SK-N-SH (cell line): ENCODE measurements at regions not wholly inside any gene's neighbourhood (a gene's known extent, or its start where the extent isn't known, plus 50 kb on each side); places are given as distances from the start of the nearest gene placed in this dataset.

Source experiments
- CTCF ChIA-PET: fragments of 300-600, 350-600 bp; formaldehyde crosslinking; extraction: SDS; loops from one replicate; lab custom pipeline; 2021; lab: Yijun Ruan, JAX
- POLR2A ChIA-PET: fragments of 350-600 bp; sonication (Branson Sonifier 250); formaldehyde crosslinking; extraction: SDS; loops from one replicate; lab custom pipeline; 2020; ENCODE audit warnings: antibody characterized with exemption, inconsistent platforms; lab: Yijun Ruan, JAX
- DNase-seq: peaks from one replicate; pipeline ENCODE4 v3.0.0; 2012
- H2AFZ ChIP-seq: fragments of 200-600 bp; sonication (generic); 2 replicates; pipeline ENCODE4 v1.8.1; 2016; ENCODE audit warnings: antibody characterized with exemption, mild to moderate bottlenecking, low read depth
- H3F3A ChIP-seq: fragments of 200-600 bp; sonication (generic); replicated peaks from 2 replicates; pipeline ENCODE3; 2016; ENCODE audit warnings: antibody characterized with exemption, mild to moderate bottlenecking; ENCODE audit not compliant: insufficient read depth
- H3K27ac ChIP-seq, 2 experiments: fragments of 200-500 bp in 1 of 2; fragments of 200-600 bp in 1 of 2; sonication (Bioruptor generic) in 1 of 2; sonication (generic), shearing (Covaris generic) in 1 of 2; 2 replicates each; pipeline versions ENCODE4 v1.5.1 to v1.6.1; 2014 to 2016; ENCODE audit warnings: low read depth in 2 of 2, inconsistent platforms in 1 of 2, low read length in 1 of 2, mild to moderate bottlenecking in 1 of 2, mixed read lengths in 1 of 2
- H3K27me3 ChIP-seq: fragments of 200-600 bp; sonication (generic), shearing (Covaris generic); 2 replicates; pipeline ENCODE4 v1.6.1; 2016; ENCODE audit warnings: mixed run types; ENCODE audit not compliant: insufficient read depth
- H3K36me3 ChIP-seq, 2 experiments: fragments of 200-500 bp in 1 of 2; fragments of 200-600 bp in 1 of 2; sonication (Bioruptor generic) in 1 of 2; sonication (generic) in 1 of 2; replicated peaks in 1 of 2; 2 replicates each; pipeline versions ENCODE3 to v1.5.1; 2014 to 2016; ENCODE audit warnings: low read length in 1 of 2, mild to moderate bottlenecking in 1 of 2; ENCODE audit not compliant: insufficient read depth in 2 of 2, control insufficient read depth in 1 of 2
- H3K4me1 ChIP-seq, 2 experiments: fragments of 200-500 bp in 1 of 2; fragments of 200-600 bp in 1 of 2; sonication (Bioruptor generic) in 1 of 2; sonication (generic), shearing (Covaris generic) in 1 of 2; 2 replicates each; pipeline versions ENCODE4 v1.5.1 to v1.6.1; 2014 to 2016; ENCODE audit warnings: low read depth in 1 of 2, low read length in 1 of 2, mixed run types in 1 of 2; ENCODE audit not compliant: insufficient read depth in 2 of 2, control insufficient read depth in 1 of 2
- H3K4me2 ChIP-seq: fragments of 200-600 bp; sonication (generic), shearing (Covaris generic); 2 replicates; pipeline ENCODE4 v1.6.1; 2017; ENCODE audit warnings: mixed run types
- H3K4me3 ChIP-seq, 2 experiments: fragments of 200-500 bp in 1 of 2; fragments of 200-600 bp in 1 of 2; sonication (Bioruptor generic) in 1 of 2; sonication (generic), shearing (Covaris generic) in 1 of 2; 2 replicates each; pipeline versions ENCODE4 v1.5.1 to v1.8.1; 2014 to 2016; ENCODE audit warnings: low read depth in 2 of 2, inconsistent platforms in 1 of 2, low read length in 1 of 2, mild to moderate bottlenecking in 1 of 2, mixed read lengths in 1 of 2, moderate library complexity in 1 of 2
- H3K79me2 ChIP-seq: fragments of 200-600 bp; sonication (generic); 2 replicates; pipeline ENCODE4 v1.8.1; 2017; ENCODE audit warnings: mild to moderate bottlenecking; ENCODE audit not compliant: insufficient read depth
- H3K9ac ChIP-seq: fragments of 200-600 bp; sonication (generic); 2 replicates; pipeline ENCODE4 v1.6.1; 2017; ENCODE audit warnings: mixed run types
- H3K9me2 ChIP-seq: fragments of 200-600 bp; sonication (generic); 2 replicates; pipeline ENCODE4 v1.6.1; 2017; ENCODE audit warnings: mixed run types
- H3K9me3 ChIP-seq: fragments of 200-600 bp; sonication (generic); 2 replicates; pipeline ENCODE4 v1.6.1; 2017; ENCODE audit warnings: mixed run types, mild to moderate bottlenecking, moderate library complexity
- H4K20me1 ChIP-seq: fragments of 200-600 bp; sonication (generic); 2 replicates; pipeline ENCODE4 v1.6.1; 2017; ENCODE audit warnings: mild to moderate bottlenecking, mixed run types; ENCODE audit not compliant: insufficient read depth
- CHD2 ChIP-seq: fragments of 150-350 bp; IDR thresholded peaks from 2 replicates; pipeline ENCODE4 v1.6.1; 2018; ENCODE audit warnings: low read length; ENCODE audit not compliant: partially characterized antibody
- ELF1 ChIP-seq: IDR thresholded peaks from 2 replicates; pipeline ENCODE4 v1.4.0; 2012
- FOXM1 ChIP-seq: IDR thresholded peaks from 2 replicates; pipeline ENCODE4 v1.4.0; 2012; ENCODE audit warnings: low read depth, mild to moderate bottlenecking
- GATA2 ChIP-seq: sonication (generic); formaldehyde crosslinking; IDR thresholded peaks from 2 replicates; pipeline ENCODE4 v1.5.0; 2020; ENCODE audit warnings: mild to moderate bottlenecking, missing genetic modification reagents
- IRF3 ChIP-seq: fragments of 150-350 bp; IDR thresholded peaks from 2 replicates; pipeline ENCODE4 v1.6.1; 2016; ENCODE audit warnings: mild to moderate bottlenecking, low read depth, low read length
- JUND ChIP-seq: IDR thresholded peaks from 2 replicates; pipeline ENCODE4 v1.4.0; 2012
- MXI1 ChIP-seq: IDR thresholded peaks from 2 replicates; pipeline ENCODE4 v1.6.1; 2012; ENCODE audit warnings: mild to moderate bottlenecking, low read depth, low read length, improper control_type of control experiment
- PBX3 ChIP-seq: IDR thresholded peaks from 2 replicates; pipeline ENCODE4; 2012
- POLR2AphosphoS5 ChIP-seq: IDR thresholded peaks from 2 replicates; pipeline ENCODE4 v1.6.1; 2012; ENCODE audit warnings: low read depth, low read length
- RAD21 ChIP-seq: IDR thresholded peaks from 2 replicates; pipeline ENCODE4 v1.6.1; 2012; ENCODE audit warnings: mild to moderate bottlenecking, low read length
- RCOR1 ChIP-seq: fragments of 150-350 bp; IDR thresholded peaks from 2 replicates; pipeline ENCODE4 v1.6.1; 2017; ENCODE audit warnings: antibody characterized with exemption, low read length
- RFX5 ChIP-seq: IDR thresholded peaks from 2 replicates; pipeline ENCODE4 v1.6.1; 2012; ENCODE audit warnings: mild to moderate bottlenecking, improper control_type of control experiment, low read length
- SMC3 ChIP-seq: IDR thresholded peaks from 2 replicates; pipeline ENCODE4 v1.6.1; 2012; ENCODE audit warnings: low read depth, low read length, improper control_type of control experiment
- TEAD4 ChIP-seq: IDR thresholded peaks from 2 replicates; pipeline ENCODE4 v1.4.0; 2012; ENCODE audit warnings: mild to moderate bottlenecking, borderline replicate concordance; ENCODE audit not compliant: insufficient read depth
- USF1 ChIP-seq: IDR thresholded peaks from 2 replicates; pipeline ENCODE4 v1.4.0; 2012; ENCODE audit warnings: low read depth, borderline replicate concordance
- USF2 ChIP-seq: fragments of 150-350 bp; IDR thresholded peaks from 2 replicates; pipeline ENCODE4 v1.6.1; 2017; ENCODE audit warnings: antibody characterized with exemption, low read length, low read depth, borderline replicate concordance
- ZBTB33 ChIP-seq: IDR thresholded peaks from 2 replicates; pipeline ENCODE4 v1.4.0; 2012; ENCODE audit warnings: low read depth, borderline replicate concordance
- WGBS: methylation state at CpG from one replicate; pipeline ENCODE4 v1.1.6; 2017; ENCODE audit warnings: low lambda C conversion rate; 5-methylcytosine and 5-hydroxymethylcytosine counted together

- H3K27me3 ChIP-seq: no peaks in the 10 kb centered on the region
- no peak overlapping the region for H2AFZ ChIP-seq
- no peaks in the 10 kb centered on the region for H3K9me3 ChIP-seq
- no peak overlapping the region for H3K4me3 ChIP-seq
- H3K27ac ChIP-seq: no peak overlapping the region
- no peaks in the 10 kb centered on the region for H3K9me2 ChIP-seq
- no peaks in the 10 kb centered on the region for H3K79me2 ChIP-seq
- H3K9ac ChIP-seq: no peak overlapping the region
- peaks cover 0 to 18% of the 10 kb centered on the region in 2 experiments; a peak in 2 of 4 replicates for H3K4me1 ChIP-seq
- H3K4me2 ChIP-seq: no peak overlapping the region
- 76% methylated on average over 5 of the region's 6 CpGs for WGBS
- H4K20me1 ChIP-seq: no peaks in the 10 kb centered on the region
- H3K36me3 ChIP-seq: no peaks in the 10 kb centered on the region
- CTCF ChIA-PET: no interaction called here
- POLR2A ChIA-PET: no interaction called here
- TF ChIP-seq IRF3 (no peak), PBX3 (no peak), RFX5 (no peak), RCOR1 (no peak), SMC3 (no peak), RAD21 (no peak), JUND (no peak), FOXM1 (no peak), POLR2AphosphoS5 (no peak), USF2 (no peak), GATA2 (CRISPR knock-in tag) (no peak)
- DNase-seq: no peak
- H3F3A ChIP-seq: no peaks in the 10 kb centered on the region
Observed at GRCh38 chr15:31609258-31609681, 282.6 kb downstream of the KLF13 start.

GRCh38 chr15:31609906-31610305 is 283.3 kb downstream of the KLF13 start:
- Histone ChIP-seq H3K27ac (no peak overlapping the region), H4K20me1 (no peaks in the 10 kb centered on the region), H3K9me2 (no peaks in the 10 kb centered on the region), H3K79me2 (no peaks in the 10 kb centered on the region), H2AFZ (no peak overlapping the region), H3K4me1 (peaks cover 0 to 18% of the 10 kb centered on the region in 2 experiments; a peak in 2 of 4 replicates), H3K27me3 (no peaks in the 10 kb centered on the region), H3K4me2 (no peak overlapping the region), H3K9ac (no peak overlapping the region), H3K4me3 (no peak overlapping the region), H3F3A (no peaks in the 10 kb centered on the region), H3K36me3 (no peaks in the 10 kb centered on the region), H3K9me3 (no peaks in the 10 kb centered on the region)
- POLR2A ChIA-PET: no interaction called here
- no peak for TF ChIP-seq USF1
- no peak for TF ChIP-seq CHD2
- no peak for TF ChIP-seq RAD21
- no peak for TF ChIP-seq RCOR1
- no peak for TF ChIP-seq MXI1
- TF ChIP-seq ELF1: no peak
- no peak for TF ChIP-seq ZBTB33
- TF ChIP-seq GATA2 (CRISPR knock-in tag): no peak
- no peak for TF ChIP-seq TEAD4
- 38% methylated on average over 2 of the region's 2 CpGs for WGBS
- CTCF ChIA-PET: no interaction called here
- DNase-seq: no peak
